ENCODE measurements at regions not wholly inside any gene's neighbourhood (a gene's known extent, or its start where the extent isn't known, plus 50 kb on each side); places are given as distances from the start of the nearest gene placed in this dataset.
"Not testable (repeated sequence)": the region's sequence is repeated elsewhere in the genome, so short reads cannot be mapped to it uniquely, and the experiment has no call there.

GRCh38 chr2:173678186-173678585, 287.0 kb downstream of the SP3 start:
- DNase-seq, result no peak

GRCh38 chr2:173680574-173680973, 284.6 kb downstream of the SP3 start:
- no peak for DNase-seq

- no peak for DNase-seq
Measured at GRCh38 chr2:173681881-173682650, 283.1 kb downstream of the SP3 start.

- no peak for DNase-seq
Measured at GRCh38 chr2:173684896-173685459, 280.2 kb downstream of the SP3 start.

GRCh38 chr2:173690349-173690748, 274.8 kb downstream of the SP3 start:
- no peak for DNase-seq

- no peak for DNase-seq
Measured at GRCh38 chr2:173692068-173692467, 273.1 kb downstream of the SP3 start.

- no peak for DNase-seq
Measured at GRCh38 chr2:173693044-173693589, 272.1 kb downstream of the SP3 start.

- DNase-seq, result no peak
Measured at GRCh38 chr2:173696274-173696673, 268.9 kb downstream of the SP3 start.

GRCh38 chr2:173697929-173698328, 267.2 kb downstream of the SP3 start:
- no peak for DNase-seq

- DNase-seq, result no peak
Measured at GRCh38 chr2:173705656-173706055, 259.5 kb downstream of the SP3 start.

GRCh38 chr2:173706936-173707335, 258.2 kb downstream of the SP3 start:
- no peak for DNase-seq

- DNase-seq, result no peak
Measured at GRCh38 chr2:173708806-173709205, 256.4 kb downstream of the SP3 start.

- no peak for DNase-seq
Measured at GRCh38 chr2:173711816-173712215, 253.4 kb downstream of the SP3 start.

- no peak for DNase-seq
Measured at GRCh38 chr2:173713904-173714555, 251.1 kb downstream of the SP3 start.

- DNase-seq, result no peak
Measured at GRCh38 chr2:173715441-173715840, 249.7 kb downstream of the SP3 start.

- no peak for DNase-seq
Measured at GRCh38 chr2:173716458-173717052, 248.6 kb downstream of the SP3 start.

GRCh38 chr2:173719471-173719870, 245.7 kb downstream of the SP3 start:
- no peak for DNase-seq

- no peak for DNase-seq
Measured at GRCh38 chr2:173720306-173720705, 244.9 kb downstream of the SP3 start.

GRCh38 chr2:173734797-173735196, 230.4 kb downstream of the SP3 start:
- no peak for DNase-seq

GRCh38 chr2:173737954-173738575, 227.1 kb downstream of the SP3 start:
- DNase-seq, result not testable (repeated sequence)

GRCh38 chr2:173739006-173739405, 226.2 kb downstream of the SP3 start:
- no peak for DNase-seq

- DNase-seq, result no peak
Measured at GRCh38 chr2:173740639-173741038, 224.5 kb downstream of the SP3 start.

- no peak for DNase-seq
Measured at GRCh38 chr2:173741759-173742158, 223.4 kb downstream of the SP3 start.

Measured in CD4-positive, alpha-beta T cell treated with Interleukin-6 for 4 hours (primary cell).